ENCODE measurements at regions not wholly inside any gene's neighbourhood (a gene's known extent, or its start where the extent isn't known, plus 50 kb on each side); places are given as distances from the start of the nearest gene placed in this dataset.

GRCh38 chr10:55212051-55212450, 411.0 kb upstream of the PCDH15 start:
- intact Hi-C loops (cut with DNase I), result no loop called here
- H3K4me3 ChIP-seq, result no peak overlapping the region
- no peaks in the 10 kb centered on the region for H3K36me3 ChIP-seq
- H3K4me1 ChIP-seq, result no peaks in the 10 kb centered on the region
- TF ChIP-seq POLR2A (IDR thresholded peaks at IDR 0.05), result no peak
- TF ChIP-seq CTCF (IDR thresholded peaks at IDR 0.05), result no peak
- no peak for DNase-seq
- no peaks in the 10 kb centered on the region for H3K9me3 ChIP-seq
- no peaks in the 10 kb centered on the region for H3K27me3 ChIP-seq
- H3K27ac ChIP-seq, result no peak overlapping the region

GRCh38 chr10:55203874-55204273, 402.8 kb upstream of the PCDH15 start:
- Histone ChIP-seq H3K4me1 (no peaks in the 10 kb centered on the region), H3K4me3 (no peak overlapping the region), H3K27me3 (no peaks in the 10 kb centered on the region), H3K36me3 (no peaks in the 10 kb centered on the region), H3K9me3 (no peaks in the 10 kb centered on the region), H3K27ac (no peak overlapping the region)
- TF ChIP-seq POLR2A (IDR thresholded peaks at IDR 0.05) (no peak), CTCF (IDR thresholded peaks at IDR 0.05) (no peak)
- intact Hi-C loops (cut with DNase I), result no loop called here
- no peak for DNase-seq

GRCh38 chr10:55203319-55203718, 402.3 kb upstream of the PCDH15 start:
- 22 to 38% methylated on average over 3 of the region's 3 CpGs for WGBS, 2 donors
- TF ChIP-seq POLR2A (IDR thresholded peaks at IDR 0.05), result no peak
- TF ChIP-seq CTCF (IDR thresholded peaks at IDR 0.05), result no peak
- Histone ChIP-seq H3K27me3 (no peaks in the 10 kb centered on the region), H3K36me3 (no peaks in the 10 kb centered on the region), H3K4me3 (no peak overlapping the region), H3K9me3 (no peaks in the 10 kb centered on the region), H3K4me1 (no peaks in the 10 kb centered on the region), H3K27ac (no peak overlapping the region)
- no peak for DNase-seq
- intact Hi-C loops (cut with DNase I), result no loop called here

DNA sequence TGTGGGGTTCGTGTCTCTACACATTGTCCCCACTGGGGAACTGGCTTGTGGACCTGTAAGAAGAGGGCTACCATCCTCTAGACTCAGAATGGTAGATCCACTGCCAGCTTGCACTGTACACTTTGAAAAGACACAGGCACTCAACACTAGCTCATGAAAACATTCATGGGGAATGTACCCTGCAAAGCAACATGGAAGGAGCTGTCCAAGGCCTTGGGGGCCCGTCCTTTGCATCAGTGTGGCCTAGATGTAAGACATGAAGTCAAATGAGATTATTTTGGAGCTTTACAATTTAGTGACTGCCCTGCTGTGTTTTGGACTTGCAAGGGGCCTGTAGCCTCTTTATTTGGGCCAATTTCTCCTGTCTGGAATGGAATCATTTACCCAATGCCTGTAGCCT, 399.0 kb upstream of the PCDH15 start:
- Histone ChIP-seq H3K9me3 (no peaks in the 10 kb centered on the region), H3K4me3 (no peak overlapping the region), H3K27me3 (no peaks in the 10 kb centered on the region), H3K4me1 (no peaks in the 10 kb centered on the region), H3K36me3 (no peaks in the 10 kb centered on the region), H3K27ac (no peak overlapping the region)
- DNase-seq, result no peak
- no peak for TF ChIP-seq CTCF (IDR thresholded peaks at IDR 0.05)
- no peak for TF ChIP-seq POLR2A (IDR thresholded peaks at IDR 0.05)
- WGBS, 2 donors, result 32 to 36% methylated on average over 2 of the region's 2 CpGs
- intact Hi-C loops (cut with DNase I), result no loop called here

GRCh38 chr10:55191236-55191860, 390.3 kb upstream of the PCDH15 start:
- H3K27me3 ChIP-seq, result no peaks in the 10 kb centered on the region
- no peaks in the 10 kb centered on the region for H3K9me3 ChIP-seq
- TF ChIP-seq CTCF (IDR thresholded peaks at IDR 0.05) (no peak), POLR2A (IDR thresholded peaks at IDR 0.05) (no peak)
- intact Hi-C loops (cut with DNase I), result no loop called here
- no peak for DNase-seq
- H3K4me3 ChIP-seq, result no peak overlapping the region
- H3K27ac ChIP-seq, result no peak overlapping the region
- no peaks in the 10 kb centered on the region for H3K36me3 ChIP-seq
- 47 to 69% methylated on average over 2 of the region's 2 CpGs for WGBS, 2 donors
- H3K4me1 ChIP-seq, result no peaks in the 10 kb centered on the region

Data from esophagus squamous epithelium (tissue), 5 donors.